WTC11 (cell line): ENCODE measurements at regions not wholly inside any gene's neighbourhood (a gene's known extent, or its start where the extent isn't known, plus 50 kb on each side); places are given as distances from the start of the nearest gene placed in this dataset.

ENCODE experiments used
- ESRRA ChIP-seq: sonication (generic); formaldehyde crosslinking; IDR thresholded peaks from 2 replicates; pipeline ENCODE4 v1.8.1; 2022; ENCODE audit warnings: mild to moderate bottlenecking, missing genetic modification reagents, borderline replicate concordance
- FOXJ3 ChIP-seq: sonication (generic); formaldehyde crosslinking; IDR thresholded peaks from 2 replicates; pipeline ENCODE4 v1.9.0; 2021; ENCODE audit warnings: missing genetic modification reagents, mild to moderate bottlenecking, borderline replicate concordance
- FOXK1 ChIP-seq: sonication (generic); formaldehyde crosslinking; IDR thresholded peaks from 2 replicates; pipeline ENCODE4 v1.8.0; 2022; ENCODE audit warnings: mild to moderate bottlenecking, moderate library complexity, missing genetic modification reagents
- NR2C2 ChIP-seq: sonication (generic); formaldehyde crosslinking; IDR thresholded peaks from 2 replicates; pipeline ENCODE4 v1.8.0; 2022; ENCODE audit warnings: mild to moderate bottlenecking, missing genetic modification reagents
- TEAD4 ChIP-seq: sonication (generic); formaldehyde crosslinking; IDR thresholded peaks from 2 replicates; pipeline ENCODE4 v1.8.0; 2022; ENCODE audit warnings: mild to moderate bottlenecking, missing genetic modification reagents
- ZNF317 ChIP-seq: sonication (generic); formaldehyde crosslinking; IDR thresholded peaks from 2 replicates; pipeline ENCODE4 v1.8.1; 2023; ENCODE audit warnings: low read depth, mild to moderate bottlenecking, moderate library complexity, missing genetic modification reagents, borderline replicate concordance
- ZNF671 ChIP-seq: fragments of 250-450 bp; sonication (Bioruptor Pico); IDR thresholded peaks from 2 replicates; pipeline ENCODE4 v1.8.0; 2021; ENCODE audit warnings: mild to moderate bottlenecking
- TF ChIP-seq, protein P1 (sequence below): fragments of 200-600 bp; IDR thresholded peaks from 2 replicates; pipeline ENCODE4 v1.8.0; 2022; ENCODE audit warnings: antibody characterized with exemption
- TF ChIP-seq, protein P2 (sequence below): sonication (generic); formaldehyde crosslinking; conservative IDR thresholded peaks from 2 replicates; pipeline ENCODE4 v1.8.1; 2022; ENCODE audit warnings: mild to moderate bottlenecking, missing genetic modification reagents
- TF ChIP-seq, protein P3 (sequence below): sonication (generic); formaldehyde crosslinking; IDR thresholded peaks from 2 replicates; pipeline ENCODE4 v1.8.0; 2023; ENCODE audit warnings: mild to moderate bottlenecking, missing genetic modification reagents
- TF ChIP-seq, protein P4 (sequence below): sonication (generic); formaldehyde crosslinking; IDR thresholded peaks from 2 replicates; pipeline ENCODE4 v1.8.0; 2022; ENCODE audit warnings: mild to moderate bottlenecking, missing genetic modification reagents

DNA sequence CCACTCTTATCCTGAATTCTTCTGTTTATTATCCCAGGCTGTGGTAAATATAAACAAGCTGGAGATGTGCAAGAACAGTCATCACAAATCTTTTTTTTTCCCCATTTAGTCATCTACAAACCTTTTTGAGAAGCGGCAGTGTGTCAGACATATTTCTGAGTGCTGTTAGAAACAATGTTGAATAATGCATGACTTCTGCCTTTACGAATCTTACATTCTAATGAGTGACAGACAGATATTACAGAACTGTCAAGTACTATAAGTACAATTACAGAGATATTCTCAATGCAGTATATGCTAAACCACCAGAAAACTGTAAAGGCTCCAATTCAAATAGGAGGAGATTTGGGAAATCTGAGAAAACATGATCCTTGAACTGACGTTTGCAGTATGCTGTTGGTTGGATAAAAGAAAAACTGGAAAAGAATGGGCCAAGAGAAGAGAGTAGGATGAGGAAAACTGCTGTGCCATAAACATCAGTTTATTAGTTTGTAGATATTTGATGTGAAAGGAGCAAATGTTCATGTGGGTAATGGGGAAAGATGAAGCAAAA lies 379.5 kb upstream of the SLC8A1 start:
- TF ChIP-seq NR2C2 (no peak), ZNF671 (CRISPR knock-in tag) (no peak), ZNF317 (CRISPR knock-in tag) (no peak), TEAD4 (no peak), ESRRA (CRISPR knock-in tag) (no peak), FOXK1 (CRISPR knock-in tag) (no peak), FOXJ3 (CRISPR knock-in tag) (no peak)
- TF ChIP-seq, protein P1, sequence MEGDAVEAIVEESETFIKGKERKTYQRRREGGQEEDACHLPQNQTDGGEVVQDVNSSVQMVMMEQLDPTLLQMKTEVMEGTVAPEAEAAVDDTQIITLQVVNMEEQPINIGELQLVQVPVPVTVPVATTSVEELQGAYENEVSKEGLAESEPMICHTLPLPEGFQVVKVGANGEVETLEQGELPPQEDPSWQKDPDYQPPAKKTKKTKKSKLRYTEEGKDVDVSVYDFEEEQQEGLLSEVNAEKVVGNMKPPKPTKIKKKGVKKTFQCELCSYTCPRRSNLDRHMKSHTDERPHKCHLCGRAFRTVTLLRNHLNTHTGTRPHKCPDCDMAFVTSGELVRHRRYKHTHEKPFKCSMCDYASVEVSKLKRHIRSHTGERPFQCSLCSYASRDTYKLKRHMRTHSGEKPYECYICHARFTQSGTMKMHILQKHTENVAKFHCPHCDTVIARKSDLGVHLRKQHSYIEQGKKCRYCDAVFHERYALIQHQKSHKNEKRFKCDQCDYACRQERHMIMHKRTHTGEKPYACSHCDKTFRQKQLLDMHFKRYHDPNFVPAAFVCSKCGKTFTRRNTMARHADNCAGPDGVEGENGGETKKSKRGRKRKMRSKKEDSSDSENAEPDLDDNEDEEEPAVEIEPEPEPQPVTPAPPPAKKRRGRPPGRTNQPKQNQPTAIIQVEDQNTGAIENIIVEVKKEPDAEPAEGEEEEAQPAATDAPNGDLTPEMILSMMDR: no peak
- TF ChIP-seq, protein P2, sequence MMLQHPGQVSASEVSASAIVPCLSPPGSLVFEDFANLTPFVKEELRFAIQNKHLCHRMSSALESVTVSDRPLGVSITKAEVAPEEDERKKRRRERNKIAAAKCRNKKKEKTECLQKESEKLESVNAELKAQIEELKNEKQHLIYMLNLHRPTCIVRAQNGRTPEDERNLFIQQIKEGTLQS (CRISPR knock-in tag): no peak
- TF ChIP-seq, protein P3, sequence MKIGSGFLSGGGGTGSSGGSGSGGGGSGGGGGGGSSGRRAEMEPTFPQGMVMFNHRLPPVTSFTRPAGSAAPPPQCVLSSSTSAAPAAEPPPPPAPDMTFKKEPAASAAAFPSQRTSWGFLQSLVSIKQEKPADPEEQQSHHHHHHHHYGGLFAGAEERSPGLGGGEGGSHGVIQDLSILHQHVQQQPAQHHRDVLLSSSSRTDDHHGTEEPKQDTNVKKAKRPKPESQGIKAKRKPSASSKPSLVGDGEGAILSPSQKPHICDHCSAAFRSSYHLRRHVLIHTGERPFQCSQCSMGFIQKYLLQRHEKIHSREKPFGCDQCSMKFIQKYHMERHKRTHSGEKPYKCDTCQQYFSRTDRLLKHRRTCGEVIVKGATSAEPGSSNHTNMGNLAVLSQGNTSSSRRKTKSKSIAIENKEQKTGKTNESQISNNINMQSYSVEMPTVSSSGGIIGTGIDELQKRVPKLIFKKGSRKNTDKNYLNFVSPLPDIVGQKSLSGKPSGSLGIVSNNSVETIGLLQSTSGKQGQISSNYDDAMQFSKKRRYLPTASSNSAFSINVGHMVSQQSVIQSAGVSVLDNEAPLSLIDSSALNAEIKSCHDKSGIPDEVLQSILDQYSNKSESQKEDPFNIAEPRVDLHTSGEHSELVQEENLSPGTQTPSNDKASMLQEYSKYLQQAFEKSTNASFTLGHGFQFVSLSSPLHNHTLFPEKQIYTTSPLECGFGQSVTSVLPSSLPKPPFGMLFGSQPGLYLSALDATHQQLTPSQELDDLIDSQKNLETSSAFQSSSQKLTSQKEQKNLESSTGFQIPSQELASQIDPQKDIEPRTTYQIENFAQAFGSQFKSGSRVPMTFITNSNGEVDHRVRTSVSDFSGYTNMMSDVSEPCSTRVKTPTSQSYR (CRISPR knock-in tag): no peak
- TF ChIP-seq, protein P4, sequence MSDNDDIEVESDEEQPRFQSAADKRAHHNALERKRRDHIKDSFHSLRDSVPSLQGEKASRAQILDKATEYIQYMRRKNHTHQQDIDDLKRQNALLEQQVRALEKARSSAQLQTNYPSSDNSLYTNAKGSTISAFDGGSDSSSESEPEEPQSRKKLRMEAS: no peak
